Prostate gland (tissue), 2 donors: ENCODE measurements at regions not wholly inside any gene's neighbourhood (a gene's known extent, or its start where the extent isn't known, plus 50 kb on each side); places are given as distances from the start of the nearest gene placed in this dataset.

Source experiments
- POLR2A ChIP-seq: fragments of 450-650 bp; IDR thresholded peaks from one replicate; pipeline ENCODE4 v1.6.1; 2016; ENCODE audit warnings: antibody characterized with exemption, mild to moderate bottlenecking
- POLR2AphosphoS5 ChIP-seq: sonication (generic); formaldehyde crosslinking; IDR thresholded peaks from one replicate; pipeline ENCODE4 v1.6.1; 2017; ENCODE audit warnings: antibody characterized with exemption
- TF ChIP-seq, protein P1 (sequence below), 4 experiments: fragments of 200-600 bp in 2 of 4; fragments of 450-650 bp in 2 of 4; sonication (generic) in 2 of 4; IDR thresholded peaks; 1 replicate in 3 of 4; 2 replicates in 1 of 4; pipeline ENCODE4 v1.5.1; 2016 to 2019; ENCODE audit warnings: antibody characterized with exemption in 4 of 4, mild to moderate bottlenecking in 2 of 4, moderate library complexity in 2 of 4

GRCh38 chr6:2575236-2575635, 175.5 kb downstream of the MYLK4 start:
- TF ChIP-seq POLR2A: no peak
- TF ChIP-seq, protein P1, sequence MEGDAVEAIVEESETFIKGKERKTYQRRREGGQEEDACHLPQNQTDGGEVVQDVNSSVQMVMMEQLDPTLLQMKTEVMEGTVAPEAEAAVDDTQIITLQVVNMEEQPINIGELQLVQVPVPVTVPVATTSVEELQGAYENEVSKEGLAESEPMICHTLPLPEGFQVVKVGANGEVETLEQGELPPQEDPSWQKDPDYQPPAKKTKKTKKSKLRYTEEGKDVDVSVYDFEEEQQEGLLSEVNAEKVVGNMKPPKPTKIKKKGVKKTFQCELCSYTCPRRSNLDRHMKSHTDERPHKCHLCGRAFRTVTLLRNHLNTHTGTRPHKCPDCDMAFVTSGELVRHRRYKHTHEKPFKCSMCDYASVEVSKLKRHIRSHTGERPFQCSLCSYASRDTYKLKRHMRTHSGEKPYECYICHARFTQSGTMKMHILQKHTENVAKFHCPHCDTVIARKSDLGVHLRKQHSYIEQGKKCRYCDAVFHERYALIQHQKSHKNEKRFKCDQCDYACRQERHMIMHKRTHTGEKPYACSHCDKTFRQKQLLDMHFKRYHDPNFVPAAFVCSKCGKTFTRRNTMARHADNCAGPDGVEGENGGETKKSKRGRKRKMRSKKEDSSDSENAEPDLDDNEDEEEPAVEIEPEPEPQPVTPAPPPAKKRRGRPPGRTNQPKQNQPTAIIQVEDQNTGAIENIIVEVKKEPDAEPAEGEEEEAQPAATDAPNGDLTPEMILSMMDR (IDR thresholded peaks at IDR 0.05): no peak
- no peak for TF ChIP-seq POLR2AphosphoS5
